Eye (tissue), 1 donor: ENCODE measurements at regions not wholly inside any gene's neighbourhood (a gene's known extent, or its start where the extent isn't known, plus 50 kb on each side); places are given as distances from the start of the nearest gene placed in this dataset.
"Not testable (repeated sequence)": the region's sequence is repeated elsewhere in the genome, so short reads cannot be mapped to it uniquely, and the experiment has no call there.

ENCODE experiments used
- DNase-seq: peaks from one replicate; pipeline ENCODE4 v3.0.0-alpha.2; 2015

DNA sequence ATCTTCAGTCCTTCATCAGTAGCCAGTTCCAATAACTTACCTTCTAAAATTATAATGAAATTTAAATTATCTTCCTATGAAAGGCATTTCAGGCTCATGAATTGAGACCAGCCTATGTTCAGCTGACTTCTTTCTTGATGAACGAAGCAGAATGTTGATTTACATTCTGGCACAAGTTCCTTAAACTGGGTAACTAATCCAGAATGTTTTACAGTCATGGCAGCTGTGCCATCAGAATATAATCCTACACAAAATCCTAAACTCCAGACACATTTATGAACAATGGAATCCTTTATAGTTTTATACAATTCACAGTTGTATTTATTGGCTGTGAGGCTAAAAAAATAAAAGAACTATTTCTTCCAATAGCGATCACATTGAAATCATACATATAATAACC lies 97.3 kb upstream of the CPM start:
- DNase-seq: no peak

DNA sequence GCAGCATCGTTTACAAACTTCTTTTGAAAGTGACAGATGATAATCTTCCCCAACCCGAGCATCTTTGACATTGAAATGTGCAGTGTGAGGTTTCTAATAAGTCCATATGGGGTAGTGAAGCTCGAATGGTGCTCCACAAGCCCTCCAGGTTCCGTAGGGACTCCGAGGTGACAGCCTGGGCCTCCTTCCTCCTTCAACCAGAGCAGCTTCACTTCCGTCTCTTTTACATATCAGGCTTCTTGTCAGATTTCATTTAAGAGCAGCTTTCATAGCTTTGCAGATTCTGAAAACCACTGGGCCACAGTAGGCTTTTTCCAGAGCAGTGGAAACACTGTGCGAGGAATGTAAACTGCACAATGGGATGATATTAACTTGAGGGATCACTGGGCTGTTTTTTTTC lies 103.6 kb upstream of the CPM start:
- DNase-seq: no peak

DNA sequence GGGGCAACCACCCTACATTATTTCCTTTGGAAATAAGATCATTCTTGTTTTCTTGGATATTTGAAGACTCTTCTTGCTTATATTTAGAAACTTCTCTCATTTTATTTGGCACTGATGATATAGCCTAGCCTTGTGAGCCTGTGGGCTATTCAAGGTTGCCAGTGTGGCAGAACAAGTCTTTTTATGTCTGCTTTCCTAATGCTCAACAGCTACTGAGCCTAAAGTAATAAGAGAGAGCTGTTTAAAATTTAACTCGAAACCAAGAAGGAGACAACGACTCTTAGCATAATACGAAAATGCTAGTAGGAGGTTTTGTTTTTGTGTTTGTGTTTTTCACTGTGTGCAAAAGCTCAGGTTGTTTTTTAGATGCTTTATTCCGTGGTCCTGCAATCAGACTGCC lies 104.0 kb upstream of the CPM start:
- no peak for DNase-seq

DNA sequence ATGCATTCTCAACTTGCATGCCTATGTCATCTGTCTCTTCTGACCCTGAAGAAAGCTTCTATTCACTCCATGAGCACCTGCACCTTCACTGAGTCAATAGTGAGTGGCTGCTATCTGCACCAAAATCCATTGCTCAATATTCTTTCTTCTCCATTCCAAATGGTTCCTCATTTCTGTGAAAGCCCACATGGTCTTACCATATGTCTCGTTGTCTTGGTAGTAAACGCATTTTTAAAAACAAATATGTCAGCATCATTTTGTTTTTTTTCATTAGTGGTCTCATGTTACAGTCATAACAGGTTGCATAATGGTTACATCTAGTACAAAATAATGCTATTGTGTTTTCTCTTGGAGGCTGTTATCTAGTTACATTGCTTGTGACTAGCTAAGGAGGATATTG lies 106.9 kb upstream of the CPM start:
- DNase-seq: no peak

DNA sequence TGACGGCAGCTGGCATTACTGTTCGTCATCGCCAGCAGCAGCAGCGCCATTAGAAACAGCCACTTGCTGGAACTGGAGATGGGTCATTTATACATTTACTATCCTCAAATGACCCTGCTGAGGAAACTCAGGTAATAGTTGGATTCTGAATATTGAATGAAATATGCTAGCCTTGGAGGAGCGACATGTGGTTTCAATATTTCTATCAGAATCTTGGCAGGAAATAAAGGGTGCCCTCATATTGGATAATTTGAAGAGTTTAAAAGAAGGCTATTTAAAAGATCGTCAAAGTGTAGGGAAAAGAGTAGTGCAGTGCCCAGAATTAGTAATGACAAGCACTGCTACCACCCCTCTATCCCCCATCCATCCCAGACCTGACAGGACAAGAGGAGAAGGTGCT lies 109.6 kb upstream of the CPM start:
- DNase-seq: no peak

DNA sequence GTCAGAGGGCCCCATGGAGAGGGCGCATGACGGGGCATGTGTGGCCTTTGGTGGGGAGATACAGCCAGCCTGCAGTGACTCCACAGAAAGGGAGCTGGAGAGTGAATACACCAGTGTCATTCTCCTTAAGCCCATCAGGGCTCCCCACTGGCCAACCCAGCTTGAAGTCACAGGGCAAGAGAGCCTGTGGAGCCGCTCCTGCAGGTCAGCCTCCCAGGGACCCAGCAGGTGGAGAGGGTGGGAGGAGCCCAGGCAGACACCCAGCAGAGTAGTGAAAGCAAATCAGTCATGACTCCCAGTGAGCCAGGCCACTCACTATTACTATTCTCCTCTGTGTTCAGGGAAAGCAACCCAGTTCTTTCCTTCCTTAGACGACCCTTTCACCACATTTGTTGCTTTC lies 110.0 kb upstream of the CPM start:
- no peak for DNase-seq

DNA sequence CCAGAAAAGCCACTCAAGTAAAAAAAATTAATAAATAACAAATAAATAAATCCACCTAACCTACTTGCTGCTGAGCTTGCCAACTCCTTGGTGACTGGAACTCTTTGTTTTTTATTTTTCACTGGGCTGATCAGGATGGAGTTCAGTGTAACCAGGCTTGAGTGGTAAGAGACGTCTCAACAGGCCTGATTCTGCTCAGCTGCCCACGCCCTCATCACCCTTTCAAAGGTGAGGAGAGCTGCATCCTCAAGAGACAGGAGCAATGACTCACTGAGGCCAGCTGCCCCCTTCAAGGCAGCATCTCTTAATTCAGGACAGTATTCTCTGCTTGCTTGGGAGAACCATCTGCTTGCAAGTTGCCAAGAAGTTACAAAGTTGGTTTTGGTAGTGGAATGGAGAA lies 111.9 kb upstream of the CPM start:
- no peak for DNase-seq

DNA sequence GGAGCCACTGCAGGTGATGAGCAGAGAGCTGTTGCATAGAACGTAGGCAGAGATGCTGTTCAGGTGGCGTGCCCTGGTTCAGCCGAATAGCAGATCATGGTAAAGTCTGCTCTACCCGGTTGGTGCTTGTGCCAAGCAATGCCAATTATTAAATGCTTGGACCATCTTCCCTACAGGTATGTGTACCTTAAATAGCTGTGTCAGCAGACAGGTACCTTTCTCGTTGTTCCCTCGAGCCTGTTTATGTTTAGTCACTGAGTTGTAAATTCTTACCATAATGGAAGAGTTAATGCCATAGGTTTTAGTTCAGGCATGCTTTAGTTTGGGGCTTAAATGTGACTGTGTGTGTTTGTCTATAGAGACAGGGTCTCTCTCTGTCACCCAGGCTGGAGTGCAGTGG lies 112.5 kb upstream of the CPM start:
- no peak for DNase-seq

DNA sequence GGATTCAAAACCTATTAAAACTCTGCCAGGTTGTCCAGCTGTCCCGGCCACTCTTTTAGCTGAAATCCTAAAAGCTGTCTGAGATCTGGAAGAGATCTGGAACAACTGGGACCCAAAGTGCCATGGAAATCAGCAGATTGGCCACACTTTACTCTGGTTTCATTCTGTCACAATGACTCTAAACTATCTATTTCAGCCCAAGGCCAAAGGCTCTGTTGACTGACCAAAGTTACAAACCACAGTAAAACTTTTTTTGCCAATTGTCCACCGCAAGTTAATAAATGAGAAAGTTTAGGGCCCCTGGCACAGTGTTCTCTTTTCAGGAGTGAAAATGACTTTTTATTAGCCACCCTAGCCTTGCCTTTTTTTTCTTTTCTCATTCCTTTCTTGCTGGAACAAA lies 113.4 kb upstream of the CPM start:
- no peak for DNase-seq

DNA sequence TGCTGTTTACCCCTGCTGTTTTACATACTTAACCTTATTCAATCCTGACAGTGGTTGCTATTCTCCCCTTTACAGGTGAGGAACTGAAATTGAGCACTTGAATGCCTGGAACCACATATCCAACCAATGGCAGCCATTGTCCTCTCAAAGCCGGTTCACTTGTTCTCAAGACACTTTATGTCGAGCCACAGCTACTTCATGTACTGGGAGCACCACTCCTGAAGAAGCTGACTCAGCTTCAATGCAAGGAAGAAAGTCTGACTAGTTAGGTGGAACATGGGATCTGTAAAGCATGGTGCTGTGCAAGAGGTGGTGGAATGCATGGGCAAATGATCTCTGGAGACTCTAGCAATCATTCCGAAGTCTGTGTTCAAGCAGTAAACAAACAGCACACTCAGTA lies 113.9 kb upstream of the CPM start:
- DNase-seq: no peak

DNA sequence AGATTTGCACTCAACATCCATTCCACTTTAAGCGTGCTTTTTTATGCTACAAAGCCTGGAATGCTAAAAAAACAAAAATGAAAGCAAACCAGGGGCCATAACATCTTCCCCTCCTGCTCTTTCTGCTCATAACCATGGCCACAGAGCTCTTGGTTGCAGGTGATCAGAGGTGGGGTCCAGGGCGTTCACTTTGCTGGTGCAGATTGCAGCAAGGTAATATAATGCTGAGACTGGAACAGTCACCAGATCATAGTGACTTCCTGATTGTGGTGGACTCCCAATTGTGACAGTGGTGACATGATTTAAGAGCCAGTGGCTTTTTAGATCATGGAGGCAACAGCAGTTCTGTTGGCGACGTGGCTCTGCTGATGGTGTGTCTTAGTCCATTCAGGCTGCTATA lies 115.0 kb upstream of the CPM start:
- no peak for DNase-seq

DNA sequence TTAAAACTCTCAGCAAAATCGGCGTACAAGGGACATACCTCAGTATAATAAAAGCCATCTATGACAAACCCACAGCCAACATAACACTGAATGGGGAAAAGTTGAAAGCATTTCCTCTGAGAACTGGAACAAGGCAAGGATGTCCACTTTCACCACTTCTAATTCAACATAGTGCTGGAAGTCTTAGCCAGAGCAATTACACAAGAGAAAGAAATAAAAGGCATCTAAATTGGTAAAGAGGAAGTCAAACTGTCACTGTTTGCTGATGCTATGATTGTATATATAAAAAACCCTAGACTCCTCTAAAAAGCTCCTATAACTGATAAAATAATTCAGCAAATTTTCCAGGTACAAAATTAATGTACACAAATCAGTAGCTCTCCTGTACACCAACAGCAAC lies 116.9 kb upstream of the CPM start:
- DNase-seq: not testable (repeated sequence)

DNA sequence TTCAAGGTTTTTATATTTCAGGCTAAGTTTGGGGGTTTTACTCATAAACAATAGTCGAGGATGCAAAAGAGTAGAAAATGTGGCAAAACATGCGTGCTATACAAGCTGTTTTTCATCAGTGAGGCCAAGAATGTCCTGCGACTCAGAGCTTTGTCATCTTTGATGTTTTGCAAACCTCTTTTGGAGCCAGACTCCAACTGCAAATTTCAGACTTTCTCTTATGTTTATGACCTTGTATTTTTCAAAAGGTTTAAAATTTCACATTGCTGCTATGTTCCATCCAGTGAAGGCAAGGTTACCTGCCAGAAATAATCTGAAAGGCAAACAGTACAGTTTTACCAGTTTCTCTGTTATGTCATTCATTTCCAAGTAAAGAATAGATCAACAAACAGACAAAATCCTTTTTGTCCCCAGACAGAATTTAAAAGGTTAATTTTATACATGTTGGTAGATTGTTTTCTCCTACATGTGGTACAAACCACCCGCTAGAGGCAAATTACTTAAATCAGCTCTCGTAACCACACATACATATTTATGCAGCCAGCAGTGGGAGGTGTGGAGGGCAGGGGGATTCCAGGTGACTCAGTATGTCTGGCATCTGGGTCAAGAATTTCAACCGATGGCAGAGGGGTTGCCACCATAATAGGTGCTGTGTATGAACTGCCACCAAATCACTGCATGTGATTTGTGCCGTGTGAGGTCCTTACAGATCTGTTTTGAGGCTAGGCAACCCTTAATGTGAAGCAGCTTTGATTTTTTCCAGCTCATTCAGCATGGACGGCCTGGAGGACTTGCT lies 119.8 kb upstream of the CPM start:
- peak; percentile 33 for DNase-seq

DNA sequence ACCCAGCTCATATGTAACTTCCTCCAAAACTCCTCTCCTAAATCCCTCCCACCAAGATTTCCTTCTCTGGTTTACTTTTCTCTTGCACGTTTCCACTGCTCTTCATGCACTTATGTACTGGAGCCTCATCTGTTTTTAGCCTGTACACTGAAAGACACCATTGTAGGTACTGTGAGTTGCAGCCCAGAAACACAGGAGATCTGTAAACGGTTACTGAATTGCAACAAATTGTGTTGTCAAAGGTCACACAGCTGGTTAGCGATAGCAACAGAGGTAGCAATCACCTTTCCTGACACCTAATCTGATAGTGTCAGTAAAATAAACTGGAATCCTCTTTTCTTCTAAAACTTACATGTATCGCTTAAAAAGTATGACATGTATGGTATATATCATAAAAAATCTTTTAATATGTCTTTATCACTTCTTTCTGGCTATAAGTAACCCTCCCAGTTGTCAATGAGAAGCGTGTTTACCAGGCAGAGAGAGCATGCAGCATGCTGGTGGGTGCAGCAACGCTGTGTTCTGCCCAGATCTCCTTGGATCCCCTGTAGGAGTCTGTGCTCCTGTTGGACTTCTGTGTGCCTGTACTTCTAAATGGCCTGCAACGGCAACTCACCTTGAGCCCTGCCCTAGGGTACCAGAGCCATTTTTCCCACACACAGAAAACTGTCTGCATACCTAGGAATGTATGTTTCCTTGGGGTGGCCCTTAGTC lies 121.5 kb upstream of the CPM start:
- no peak for DNase-seq

DNA sequence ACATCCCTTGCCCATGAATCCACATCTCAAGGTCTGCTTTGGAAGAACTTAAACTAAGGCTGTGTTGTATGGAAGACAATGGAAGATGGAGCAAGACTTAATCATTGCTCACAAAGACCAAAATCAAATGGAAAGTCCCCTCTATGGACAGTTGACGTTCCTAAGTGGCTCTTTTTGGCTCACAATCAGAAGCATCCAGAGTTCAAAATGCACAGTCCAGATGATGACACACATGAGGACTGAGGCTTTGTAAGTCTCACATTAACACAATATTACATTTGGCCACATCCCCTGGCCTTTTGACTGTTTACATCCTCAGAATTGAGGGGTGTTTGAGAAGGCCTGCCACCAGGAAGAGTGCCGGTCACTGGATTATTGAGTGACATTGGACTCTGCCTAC lies 122.3 kb upstream of the CPM start:
- no peak for DNase-seq

DNA sequence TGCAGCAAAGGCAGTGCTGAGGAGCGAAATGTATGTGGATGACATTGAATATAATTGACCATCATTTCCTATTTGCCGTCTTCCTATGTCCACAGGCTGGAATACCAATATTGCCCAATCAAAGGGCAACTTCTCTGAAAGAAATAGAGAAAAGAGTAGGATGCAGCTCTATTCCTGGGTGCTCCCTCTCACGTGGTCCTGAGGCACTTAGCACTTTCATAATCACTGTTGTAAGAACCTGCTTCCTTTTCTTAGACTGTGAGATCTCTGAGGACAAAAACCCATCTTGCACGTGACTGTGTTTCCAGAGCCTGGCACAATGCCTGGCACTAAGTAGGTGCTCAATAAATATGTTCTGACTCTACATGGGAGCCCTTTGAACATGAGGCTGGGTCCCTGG lies 122.7 kb upstream of the CPM start:
- DNase-seq: no peak

DNA sequence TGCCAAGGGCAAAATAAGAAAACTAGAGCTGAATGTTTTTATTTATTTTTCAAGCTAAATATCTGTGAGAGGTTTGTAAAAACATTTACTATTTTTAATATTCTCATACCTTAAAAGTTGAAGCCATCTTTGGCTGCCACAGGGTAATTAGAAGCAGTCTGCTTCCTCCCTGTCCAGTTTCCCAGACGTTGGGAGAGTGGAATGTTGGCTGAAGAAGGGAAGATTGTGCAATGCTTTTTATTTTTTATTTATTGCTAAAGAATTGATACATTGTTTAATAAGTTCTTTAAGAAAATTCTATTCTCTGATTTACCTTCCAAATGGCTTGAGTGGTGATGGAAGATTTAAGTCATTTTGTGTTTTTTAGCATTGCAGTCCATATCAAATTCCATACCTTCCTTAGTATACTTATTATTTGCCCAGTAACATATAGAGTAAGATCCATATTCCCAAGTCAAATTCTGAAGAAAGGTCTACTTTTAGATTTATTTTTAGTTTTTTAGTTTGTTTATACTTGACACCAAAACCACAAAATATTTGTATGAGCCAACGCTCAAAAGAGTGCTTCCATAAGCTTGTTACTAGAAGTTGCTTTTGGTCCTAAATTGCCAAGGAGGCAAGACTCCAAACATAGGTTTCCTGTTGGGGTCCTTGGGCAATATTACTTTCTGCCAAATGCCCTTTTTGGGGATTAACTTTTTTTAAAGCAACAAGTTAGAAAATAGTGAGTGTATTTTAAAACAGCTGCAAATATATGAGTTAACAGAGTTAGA lies 124.0 kb upstream of the CPM start:
- DNase-seq: no peak

DNA sequence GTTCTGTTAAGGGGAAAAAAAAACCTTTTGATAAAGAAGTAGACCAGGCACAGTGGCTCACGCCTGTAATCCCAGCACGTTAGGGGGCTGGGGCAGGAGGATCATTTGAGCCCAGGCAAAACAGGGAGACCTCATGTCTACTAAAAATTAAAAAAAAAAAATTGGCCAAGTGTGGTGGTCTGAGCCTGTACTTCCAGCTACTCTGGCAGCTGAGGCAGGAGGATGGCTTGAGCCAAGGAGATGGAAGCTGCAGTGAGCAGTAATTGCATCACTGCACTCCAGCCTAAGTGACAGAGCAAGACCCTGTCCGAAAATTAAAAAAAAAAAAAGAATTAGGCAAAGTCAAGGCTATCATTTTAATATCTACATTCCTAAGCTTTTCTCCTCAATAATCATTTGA lies 124.8 kb upstream of the CPM start:
- DNase-seq: no peak

DNA sequence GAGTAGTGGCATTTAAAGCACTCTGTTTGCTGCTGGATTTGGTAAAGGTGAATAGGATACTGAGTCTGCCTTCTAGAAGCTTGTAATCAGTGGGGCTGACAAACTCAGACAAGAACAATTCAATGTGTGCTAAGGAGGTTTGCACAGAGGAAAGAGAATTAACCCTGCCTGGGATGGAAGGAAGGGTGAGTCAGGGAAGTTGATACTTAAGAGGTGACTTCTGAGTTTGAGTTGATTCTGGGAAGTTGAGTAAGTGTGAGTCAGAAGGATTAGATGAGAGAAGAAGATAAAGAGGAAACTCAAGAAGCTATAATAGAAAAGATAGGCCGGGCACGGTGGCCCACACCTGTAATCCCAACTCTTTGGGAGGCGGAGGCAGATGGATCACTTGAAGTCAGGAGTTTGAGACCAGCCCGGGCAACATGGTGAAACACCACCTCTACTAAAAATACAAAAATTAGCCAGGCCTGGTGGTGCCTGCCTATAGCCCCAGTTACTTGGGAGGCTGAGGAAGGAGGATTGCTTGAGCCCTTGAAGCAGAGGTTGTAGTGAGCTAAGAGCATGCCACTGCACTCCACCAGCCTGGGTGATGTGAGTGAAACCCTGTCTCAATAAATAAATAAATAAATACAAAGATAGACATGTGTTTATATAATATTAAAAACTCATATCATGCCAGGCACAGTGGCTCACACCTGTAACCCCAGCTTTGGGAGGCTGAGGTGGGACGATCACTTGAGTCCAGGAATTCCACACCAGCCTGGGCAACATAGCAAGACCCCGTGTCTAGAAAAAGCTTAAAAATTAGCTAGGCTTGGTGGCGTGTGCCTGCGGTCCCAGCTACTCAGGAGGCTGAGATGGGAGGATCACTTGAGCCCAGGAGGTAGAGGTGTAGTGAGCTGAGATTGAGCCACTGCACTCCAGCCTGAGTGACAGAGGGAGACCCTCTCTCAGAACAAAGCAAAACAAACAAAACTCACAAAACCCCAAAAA lies 126.8 kb upstream of the CPM start:
- DNase-seq: no peak

DNA sequence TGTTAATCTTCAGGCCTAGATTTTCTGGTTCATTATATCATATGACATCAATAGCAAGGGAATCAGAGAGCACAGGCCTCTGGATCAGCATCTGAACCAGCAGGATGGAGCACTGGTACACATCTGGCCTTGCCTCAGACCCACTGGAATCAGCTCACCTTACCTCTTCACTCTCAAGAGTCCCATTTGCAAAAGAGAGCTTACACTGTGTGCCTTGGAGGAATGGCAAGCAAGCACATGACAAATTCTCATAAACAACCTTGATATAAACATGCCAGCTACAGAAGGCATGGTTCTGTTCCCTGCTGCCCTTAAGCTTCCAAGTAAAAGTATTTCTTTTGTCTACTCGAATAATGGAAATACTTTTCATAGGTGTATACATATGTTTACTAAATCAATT lies 128.6 kb upstream of the CPM start:
- no peak for DNase-seq

DNA sequence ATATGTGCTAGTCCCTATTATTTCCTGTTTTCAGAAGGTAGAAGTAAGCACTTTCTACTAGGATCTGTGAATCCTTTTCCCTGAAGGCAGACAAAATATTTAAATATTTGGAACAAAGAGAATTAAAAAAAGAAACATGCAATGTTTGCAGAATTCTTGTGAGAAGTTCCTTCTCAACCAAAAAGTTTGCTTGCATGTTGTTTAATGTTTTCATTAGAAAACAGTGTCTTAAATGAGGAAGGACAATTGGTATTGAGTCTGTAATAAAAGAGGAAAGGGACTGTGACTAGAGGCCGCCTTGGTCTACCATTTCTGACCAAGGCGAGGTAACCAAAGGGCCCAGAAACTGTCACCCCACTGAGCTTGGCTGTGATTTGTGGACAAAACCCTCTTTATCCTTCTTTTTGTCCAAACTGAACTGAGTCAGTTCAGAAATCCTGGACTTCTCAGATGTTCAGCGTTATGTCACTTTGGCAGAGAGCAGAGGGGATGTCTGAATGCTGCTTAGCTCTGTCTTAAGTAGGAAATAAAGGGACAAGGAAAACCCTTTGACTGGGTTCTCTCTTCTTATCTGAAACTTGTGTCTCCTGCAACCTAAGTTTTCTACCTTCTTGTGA lies 129.8 kb upstream of the CPM start:
- DNase-seq: no peak

DNA sequence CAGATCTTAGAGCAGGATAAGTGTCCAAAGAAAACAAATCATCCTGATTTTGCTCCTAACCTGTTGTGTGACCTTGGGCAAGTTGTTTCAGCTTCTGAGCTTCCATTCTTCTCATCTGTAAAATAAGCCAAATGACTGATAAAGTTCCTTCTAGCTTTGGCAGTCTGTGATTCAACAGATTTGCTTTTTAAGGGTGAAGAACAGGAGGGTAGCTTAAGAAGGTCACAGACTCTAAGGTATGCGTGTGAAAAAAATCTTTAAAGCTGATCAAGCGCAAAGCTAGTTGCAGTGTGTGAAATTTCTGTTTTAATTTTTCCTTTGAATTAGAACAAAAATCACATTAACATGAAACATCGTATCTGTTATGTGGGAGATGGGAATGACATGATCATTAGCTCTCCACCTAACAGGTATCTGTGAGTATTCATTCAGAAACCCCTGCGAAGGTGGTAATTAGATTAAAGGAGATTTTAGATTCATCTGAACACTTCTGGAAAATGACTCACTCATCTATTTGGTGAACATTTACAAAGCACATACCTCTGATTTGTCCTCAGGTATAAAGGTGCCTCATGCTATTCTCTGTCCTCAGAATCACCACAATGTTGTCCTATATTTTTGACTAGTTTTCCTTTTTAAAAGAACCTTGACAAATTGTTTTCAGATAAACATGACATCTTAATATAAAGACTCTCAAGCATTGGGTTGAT lies 131.9 kb upstream of the CPM start:
- no peak for DNase-seq
